Activated naive CD8-positive, alpha-beta T cell treated with anti-CD3 and anti-CD28 coated beads, Interleukin-2, amount 50 U/mL, for 16 hours (primary cell): ENCODE measurements at regions not wholly inside any gene's neighbourhood (a gene's known extent, or its start where the extent isn't known, plus 50 kb on each side); places are given as distances from the start of the nearest gene placed in this dataset.
"Not testable (repeated sequence)": the region's sequence is repeated elsewhere in the genome, so short reads cannot be mapped to it uniquely, and the experiment has no call there.

ENCODE experiments used
- DNase-seq: peaks from one replicate; pipeline ENCODE4 v3.0.0-alpha.2; 2020; ENCODE audit warnings: low read depth, low spot score

DNA sequence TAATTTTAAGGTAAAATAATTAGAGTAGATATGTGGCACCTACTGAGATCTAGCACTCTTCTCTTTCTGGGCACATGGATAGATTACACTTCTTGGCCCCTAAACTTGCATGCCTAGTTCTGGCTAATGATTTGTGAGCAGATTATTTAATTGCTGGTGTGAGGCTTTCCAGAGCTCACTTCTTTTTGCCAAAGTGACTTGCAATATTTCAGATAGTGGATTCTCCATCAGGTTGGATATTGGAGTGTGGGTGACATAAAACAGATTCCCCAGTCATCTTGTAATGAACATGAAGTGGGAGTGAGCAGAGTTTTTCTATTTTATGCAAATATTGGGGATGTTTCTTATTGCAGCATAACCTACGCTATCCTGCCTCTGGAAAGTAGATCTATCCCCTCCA lies 247.9 kb downstream of the KLF5 start:
- no peak for DNase-seq

DNA sequence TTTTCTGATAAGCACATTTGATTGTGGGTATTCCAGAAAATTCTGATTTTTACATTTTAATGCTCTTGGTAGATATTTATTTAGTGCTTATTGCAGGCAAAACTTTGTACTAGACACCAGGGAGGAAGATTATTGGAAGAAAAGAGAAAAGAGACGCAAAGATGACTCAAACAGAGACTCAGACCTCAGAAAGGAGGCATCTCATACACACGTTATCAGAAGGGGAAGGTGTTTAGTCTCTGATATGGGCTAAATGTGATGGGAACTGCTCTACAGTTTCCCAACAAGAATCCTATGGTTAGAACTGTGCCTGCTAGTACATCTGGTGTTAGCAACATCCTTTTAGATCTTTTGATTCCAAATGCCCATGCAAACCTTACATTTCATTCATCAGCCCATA lies 245.6 kb downstream of the KLF5 start:
- DNase-seq = no peak

DNA sequence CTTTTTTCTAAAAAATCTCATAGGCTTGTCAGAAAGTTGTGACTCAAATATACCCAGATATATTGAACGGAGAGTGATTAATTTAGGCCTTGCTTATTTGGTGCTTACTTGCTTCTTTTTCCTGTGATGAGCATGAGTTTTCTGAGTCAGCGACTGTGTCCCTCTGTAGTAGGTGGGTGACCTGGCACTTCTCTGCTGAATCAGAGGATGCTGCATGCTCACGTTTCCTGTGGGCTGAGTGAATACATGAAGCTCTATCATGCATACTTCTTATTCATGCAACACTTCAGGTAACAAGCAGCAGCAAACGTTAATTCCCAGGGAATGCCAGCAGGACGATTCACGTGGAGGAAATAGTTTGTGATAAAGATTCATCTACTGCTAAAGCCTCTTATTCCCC lies 245.0 kb downstream of the KLF5 start:
- no peak for DNase-seq

DNA sequence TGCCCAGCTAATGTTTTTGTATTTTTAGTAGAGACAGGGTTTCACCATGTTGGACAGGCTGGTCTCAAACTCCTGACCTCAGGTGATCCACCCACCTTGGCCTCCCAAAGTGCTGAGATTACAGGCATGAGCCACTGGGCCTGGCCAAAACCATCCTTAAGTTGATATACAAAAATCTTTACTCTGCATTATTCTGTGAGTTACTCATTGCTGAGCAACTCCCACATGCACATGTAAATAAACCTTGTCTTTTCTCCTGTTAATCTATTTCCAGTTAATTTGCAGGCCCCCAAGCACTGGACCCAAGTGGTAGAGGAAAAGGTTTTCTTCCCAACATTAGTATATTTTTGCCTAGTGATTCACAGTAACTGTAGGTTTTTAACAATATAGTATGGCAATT lies 242.8 kb downstream of the KLF5 start:
- DNase-seq = not testable (repeated sequence)

DNA sequence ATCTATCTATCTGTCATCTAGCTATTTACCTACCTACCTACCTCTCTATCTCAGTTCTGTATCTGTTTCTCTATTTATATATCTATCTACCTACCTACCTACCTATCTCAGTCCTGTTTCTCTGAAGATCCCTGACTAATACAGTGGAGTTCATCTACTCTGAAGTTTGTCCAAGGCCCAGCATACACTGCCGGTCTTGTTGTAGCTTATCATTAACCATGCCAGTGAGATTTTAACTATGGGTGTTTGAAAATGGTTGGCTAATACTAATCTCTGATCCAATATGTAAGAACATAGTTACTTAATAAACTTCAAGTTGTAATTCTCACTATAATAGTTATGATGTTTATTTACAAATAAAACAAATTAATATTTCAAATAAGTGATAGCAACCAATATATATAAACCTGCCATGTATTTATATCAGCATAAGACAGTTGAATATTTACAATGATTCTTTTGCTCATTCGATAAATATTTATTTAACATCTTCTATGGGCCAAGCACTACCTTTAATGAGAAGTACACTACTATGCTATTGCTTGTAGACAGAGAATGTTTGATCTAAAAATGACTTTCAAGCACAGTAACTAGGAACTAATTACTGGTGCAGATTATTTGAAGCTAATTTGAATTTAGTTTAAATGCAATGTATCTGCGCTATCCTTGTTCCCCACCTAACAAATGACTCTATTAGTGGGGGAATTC lies 242.1 kb downstream of the KLF5 start:
- DNase-seq = no peak

DNA sequence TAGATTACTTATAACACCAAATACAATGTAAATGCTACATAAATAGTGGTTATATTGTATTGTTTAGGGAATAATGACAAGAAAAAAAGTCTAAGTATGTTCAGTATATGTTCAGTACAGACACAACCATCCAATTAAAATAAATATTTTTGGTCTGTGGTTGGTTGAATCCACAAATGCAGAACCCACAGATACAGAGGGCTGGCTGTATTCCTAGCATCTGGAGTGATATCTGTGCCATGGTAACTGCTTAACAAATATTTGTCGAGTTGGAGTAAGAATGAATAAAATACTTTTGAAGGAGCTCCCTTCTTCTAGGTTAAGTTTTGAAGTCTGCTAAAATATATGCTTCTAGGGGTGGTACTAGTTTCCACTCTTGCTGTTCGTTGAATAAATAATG lies 241.0 kb downstream of the KLF5 start:
- no peak for DNase-seq

DNA sequence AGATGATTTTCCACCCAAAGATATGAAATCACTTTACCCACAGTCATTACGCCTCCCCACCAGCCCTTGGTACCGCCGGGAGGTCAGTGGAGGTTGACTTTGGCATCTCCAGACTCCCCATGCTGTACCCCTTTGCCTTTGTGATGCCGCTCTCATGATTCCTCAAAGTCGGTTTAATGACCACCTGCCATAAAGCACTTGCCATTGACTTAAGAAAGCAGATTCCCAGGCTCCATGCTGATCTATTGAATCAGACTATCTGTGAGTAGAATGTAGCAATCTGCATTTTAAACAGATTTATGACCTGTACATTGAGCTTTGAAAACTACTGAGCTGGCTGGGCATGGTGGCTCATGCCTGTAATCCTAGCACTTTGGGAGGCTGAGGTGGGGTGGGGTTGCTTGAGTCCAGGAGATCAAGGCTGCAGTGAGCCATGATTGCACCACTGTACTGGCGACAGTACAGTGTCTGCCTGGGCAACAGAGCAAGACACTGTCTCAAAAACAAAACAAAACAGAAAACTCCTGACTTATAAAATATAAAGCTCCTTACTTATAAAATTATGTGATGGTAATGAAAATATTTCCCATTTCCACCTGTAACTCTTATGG lies 235.2 kb downstream of the KLF5 start:
- no peak for DNase-seq

DNA sequence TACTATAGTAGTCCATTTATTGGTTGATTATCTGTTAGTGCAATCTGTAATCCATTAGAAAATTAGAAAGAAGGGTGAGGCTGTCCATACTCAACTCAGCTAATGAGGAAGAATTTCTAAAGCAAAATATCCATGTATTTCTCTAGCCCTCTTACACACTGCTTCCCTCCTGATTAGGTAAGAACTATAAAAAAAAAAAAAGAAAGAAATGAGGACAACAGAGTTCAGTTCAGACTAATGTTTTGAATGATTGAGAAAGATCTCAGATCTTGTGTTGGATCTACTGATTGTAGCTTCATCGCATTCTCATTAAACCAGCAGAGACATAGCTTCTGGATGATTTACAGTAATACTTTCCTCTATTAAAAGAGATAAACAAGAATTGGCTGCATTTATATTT lies 233.3 kb downstream of the KLF5 start:
- DNase-seq = no peak

DNA sequence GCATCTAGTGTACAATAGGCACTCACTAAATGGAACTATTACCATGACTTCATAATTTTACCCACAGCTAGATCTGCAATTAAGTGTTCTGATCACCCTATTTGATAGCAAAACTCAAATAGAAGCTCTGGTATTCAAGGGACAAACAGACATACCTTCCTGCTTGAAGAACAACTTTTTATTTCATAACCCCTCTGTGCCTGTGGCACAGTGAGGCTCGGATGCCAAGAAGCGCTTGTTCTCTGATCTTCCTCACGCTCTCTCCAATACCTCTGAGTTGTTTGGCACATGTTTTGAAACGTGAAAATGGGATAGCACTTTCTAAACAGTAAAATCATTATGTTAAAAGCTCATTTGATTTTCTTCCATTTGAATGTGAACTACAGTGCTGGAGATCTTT lies 232.0 kb downstream of the KLF5 start:
- no peak for DNase-seq

DNA sequence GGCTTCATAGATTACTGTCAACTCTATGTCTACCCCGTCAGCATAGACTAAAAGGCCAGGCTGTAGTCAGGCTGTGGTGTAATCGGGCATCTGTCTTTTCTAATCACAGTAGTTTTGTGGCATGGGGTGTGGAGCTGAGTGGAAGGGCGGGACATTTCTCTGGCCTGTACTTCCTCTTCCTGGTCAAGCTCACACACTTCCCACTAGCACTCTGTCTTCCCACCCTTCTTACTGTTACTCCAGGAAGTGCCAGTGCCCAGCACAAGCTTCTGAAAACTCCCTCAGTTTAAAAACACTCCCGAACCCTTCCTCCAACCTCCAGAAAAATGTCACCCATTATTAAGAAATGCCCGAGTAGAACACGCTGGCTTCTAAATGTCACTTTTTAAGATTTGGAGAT lies 229.8 kb downstream of the KLF5 start:
- DNase-seq = no peak

DNA sequence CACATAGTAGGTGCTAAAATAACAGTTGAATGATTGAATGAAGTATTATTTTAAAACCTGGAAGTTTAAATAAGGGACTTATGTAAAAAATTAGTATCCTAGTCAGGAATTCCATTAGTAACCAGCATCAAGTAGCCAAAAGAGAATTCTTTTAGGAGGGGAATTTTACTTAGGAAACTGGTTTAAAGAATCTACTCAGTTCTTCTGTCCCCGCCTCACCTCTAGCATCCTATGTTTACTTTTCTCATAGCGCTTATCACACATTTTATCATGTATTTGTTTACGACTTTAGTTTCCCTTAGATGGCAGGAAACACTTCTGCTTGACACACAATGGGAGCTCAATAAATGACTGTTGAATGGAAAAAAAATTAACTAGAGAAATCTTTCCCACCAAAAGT lies 229.0 kb downstream of the KLF5 start:
- DNase-seq = no peak

DNA sequence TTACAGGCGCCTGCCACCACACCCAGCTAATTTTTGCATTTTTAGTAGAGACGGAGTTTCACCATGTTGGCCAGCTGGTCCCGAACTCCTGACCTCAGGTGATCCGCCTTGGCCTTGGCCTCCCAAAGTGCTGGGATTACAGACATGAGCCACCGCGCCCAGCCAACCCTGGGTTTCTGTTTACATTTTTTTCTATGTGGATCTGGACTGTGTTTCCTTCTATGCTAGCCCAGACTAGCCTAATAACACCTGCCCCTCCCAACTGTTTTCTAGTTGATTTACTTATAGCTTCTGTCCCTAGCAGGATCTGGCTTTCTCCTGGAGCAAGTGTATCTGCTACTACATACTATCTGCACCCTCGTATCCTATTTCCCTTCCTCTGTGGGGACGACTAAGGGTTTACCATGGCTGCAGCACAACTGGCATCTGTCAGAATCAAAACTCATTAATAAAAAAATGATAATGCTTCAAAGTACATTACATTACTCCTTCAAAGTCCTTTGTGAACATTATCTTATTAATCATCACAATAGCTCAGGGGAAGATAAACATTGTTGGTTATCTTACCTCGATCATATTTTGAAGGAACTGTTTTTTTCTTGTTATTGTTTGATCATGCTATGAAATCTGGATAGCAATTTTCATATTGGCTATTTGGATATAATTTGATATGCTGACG lies 228.3 kb downstream of the KLF5 start:
- DNase-seq = no peak

DNA sequence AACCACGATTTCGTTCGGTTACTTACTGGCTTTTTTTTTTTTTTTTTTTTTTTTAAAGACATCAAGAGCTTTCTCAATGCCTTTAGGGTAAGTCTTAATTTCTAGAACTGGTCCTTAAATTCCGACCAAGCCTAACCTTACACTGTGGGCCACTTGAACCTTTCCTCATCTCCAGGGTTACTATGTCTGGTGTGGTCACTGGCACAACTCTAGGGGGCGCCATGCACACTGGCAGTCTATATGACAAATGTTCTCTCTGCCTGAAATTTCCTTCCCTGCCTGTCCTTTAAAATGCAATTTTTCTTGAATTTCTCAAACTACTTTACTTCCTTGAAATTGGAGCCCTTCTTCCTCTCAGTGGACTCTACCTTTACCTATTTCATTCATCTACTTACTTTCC lies 227.4 kb downstream of the KLF5 start:
- no peak for DNase-seq

DNA sequence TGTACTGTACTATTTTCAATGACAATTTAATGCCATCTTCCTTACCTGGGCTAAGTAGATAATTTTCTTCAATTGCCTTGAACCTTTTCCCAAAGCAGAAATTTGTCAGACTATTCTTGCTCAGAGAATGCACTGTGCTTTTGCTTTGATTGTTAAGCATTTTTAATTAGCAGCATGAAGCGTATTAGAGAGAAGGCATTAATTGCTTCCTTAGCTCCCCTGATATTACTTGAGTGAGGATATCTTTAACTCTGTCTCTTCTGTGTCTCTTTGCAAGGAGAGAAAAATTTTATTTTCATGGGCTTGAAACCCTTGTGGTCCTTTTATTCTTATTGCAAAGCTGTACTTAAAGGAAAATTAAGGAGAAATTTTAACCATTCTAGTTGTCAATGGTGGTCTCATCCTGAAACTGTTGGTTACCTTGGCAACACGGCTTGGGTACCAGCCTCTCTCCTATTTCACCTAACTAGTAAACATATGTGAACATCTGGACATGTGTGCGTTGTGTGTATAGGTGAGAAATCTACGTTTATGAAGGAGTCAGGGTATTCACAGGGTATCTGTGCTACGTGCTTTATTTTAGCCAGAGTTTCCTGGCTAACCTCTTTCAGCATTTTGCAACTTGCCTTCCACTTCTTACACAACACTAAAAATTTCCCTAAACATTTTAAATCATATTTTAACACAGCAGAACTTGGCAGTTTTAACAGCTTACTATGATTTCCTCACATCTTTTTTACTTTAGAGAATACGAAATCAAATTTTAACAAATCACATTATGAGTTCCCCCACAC lies 225.5 kb downstream of the KLF5 start:
- DNase-seq = no peak

DNA sequence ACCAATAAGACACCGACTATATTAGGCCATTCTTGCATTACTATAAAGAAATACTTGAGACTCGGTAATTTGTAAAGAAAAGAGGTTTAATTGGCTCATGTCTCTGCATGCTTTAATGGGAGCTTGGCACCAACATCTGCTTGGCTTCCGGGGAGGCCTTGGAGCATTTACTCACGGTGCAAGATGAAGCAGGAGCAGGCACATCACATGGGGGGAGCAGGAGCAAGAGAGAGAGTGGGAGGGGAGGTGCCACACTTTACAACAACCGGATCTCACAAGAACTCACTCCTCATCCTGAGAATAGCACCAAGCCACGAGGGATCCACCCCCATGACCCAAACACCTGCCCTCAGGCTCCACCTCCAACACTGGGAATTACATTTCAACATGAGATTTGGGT lies 224.8 kb downstream of the KLF5 start:
- DNase-seq = no peak

DNA sequence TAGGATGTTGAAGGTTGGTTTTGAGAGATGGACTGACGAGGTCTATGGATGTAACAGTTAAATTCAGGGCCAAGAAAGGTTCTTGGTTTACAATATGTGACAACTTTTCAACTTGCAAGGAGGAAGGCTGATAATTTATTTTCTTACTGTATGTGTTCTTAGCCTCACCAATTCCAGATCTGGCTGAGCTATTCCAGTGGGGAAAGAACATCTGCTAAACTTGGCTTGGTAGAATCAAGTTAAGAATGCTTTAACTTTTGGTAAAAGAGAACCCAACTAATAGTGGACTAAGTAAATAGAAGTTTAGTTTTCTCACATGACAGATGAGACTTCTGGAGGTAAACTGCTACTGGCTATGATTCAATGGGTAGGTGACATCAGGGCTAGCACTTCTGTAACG lies 222.9 kb downstream of the KLF5 start:
- no peak for DNase-seq

DNA sequence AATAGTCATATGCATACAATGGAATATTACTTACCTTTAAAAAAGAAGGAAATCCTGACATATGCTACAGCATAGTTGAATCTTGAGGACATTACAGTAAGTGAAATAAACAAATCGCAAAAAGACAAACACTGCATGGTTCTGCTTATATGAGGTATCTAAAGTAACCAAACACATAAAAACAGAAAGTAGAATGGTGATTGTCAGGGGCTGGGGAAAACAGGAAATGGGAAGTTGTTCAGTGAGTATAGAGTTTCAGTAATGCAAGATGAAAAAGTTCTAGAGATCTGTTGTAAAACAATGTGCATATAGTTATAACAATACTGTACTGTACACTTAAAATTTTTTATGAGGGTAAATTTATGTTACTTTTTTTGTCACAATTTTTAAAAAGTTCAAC lies 219.4 kb downstream of the KLF5 start:
- no peak for DNase-seq

DNA sequence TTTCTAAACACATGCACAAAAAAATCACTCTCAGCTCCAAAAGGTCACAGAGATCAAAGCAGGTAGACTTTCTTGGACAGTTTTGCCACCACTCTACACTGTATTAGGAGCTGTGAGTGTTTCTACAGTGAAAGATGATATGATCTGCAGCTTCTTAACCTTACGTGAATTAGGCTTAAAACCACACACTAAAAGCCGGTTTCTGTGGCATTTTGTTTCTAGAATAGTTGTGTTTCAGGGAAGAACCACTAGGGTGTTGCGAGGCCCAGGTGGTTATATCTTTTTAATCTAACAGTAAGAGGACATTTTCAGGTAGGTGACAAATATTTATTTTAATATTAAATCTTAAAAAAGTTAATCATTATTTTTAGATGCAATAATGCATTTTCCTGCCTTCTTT lies 216.4 kb downstream of the KLF5 start:
- no peak for DNase-seq

DNA sequence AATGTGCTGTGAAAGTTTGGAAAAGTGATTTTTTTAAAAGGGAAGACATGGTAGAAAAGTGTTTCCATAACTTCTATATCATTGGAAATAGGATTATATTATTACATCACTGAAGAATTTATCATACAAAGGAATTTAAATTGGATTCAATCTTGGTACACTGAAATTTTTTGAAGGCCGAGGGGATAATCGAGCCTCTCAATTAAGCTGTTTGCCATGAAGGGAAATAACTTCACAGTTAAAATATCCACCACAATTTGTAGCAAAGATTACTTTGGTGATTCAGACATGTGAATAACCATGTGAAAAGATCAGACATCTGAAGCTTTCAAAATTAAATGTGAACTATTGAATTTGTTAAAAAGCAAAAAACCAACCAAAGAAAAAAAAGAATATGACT lies 215.3 kb downstream of the KLF5 start:
- DNase-seq = no peak

DNA sequence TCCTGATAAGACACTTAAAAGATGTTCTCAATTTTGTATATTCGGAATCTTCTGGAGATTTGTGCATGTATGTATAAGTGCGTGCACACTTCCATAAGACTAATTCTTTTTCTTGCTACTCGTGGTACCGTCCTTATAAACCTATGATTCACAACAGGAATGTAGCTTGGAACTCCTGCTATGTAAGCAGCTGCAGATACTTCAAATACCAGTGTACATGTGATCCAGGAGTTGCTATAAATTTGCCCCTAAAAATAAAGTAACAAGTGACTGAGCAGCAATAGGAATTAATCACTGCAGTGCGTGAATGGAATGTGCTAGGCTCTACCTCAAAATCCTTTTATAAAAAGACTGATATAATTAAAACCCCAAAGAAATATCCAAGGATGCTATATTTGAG lies 214.9 kb downstream of the KLF5 start:
- no peak for DNase-seq

DNA sequence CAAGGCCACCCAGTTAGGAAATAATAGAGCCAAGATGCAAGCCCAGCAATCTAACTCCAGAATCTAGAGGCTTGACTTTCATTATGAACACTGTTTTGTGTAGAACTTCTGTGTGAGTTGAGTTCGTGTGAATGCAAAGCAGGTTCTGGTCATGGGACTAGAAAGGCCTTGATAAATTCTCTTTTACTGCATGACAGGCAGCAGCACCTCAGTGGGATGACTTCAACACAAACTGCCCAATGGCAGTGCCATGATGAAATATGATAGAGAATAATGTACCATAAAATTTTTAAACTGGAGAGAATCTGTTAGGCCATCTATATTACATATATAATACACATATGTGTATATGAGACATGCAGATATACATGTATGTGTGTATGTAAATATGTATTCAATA lies 214.5 kb downstream of the KLF5 start:
- no peak for DNase-seq

DNA sequence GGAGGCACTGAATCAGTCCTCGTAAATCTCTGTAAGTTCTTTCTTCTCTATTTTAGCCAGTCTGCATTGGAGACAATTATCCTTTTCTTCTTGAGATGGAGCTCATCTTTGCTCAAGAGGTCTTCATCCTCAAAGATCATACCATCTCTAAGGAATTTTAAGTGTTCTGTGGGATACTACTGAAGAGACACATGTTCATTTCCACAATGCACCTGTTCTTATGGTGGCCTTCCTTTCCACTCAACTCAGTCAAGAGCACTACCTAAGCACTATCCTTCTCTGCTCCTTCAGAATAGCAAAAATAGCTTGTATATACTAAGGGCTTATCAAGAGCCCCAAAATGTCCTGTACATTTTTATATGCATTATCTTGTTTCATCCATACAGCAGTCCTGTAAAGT lies 214.0 kb downstream of the KLF5 start:
- DNase-seq = no peak

DNA sequence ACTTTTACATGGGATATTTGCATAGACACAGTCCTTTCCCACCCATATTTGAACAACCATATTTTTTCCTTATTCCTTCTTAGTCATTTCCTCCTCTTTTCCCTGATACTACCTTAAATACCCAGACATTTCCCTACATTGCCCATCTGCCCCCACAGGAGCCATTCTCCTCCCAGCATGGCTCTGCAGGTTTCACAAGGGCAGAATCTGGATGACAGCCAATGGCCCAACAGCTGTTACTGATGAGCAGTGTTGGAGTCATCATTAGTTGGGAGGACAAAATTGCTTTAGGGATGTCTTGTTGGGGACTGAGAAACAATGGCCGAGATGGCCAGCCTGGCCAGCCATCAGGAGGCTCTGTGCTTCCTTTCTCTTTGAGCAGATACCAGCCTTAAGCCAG lies 209.5 kb downstream of the KLF5 start:
- no peak for DNase-seq
